ENCODE measurements at regions not wholly inside any gene's neighbourhood (a gene's known extent, or its start where the extent isn't known, plus 50 kb on each side); places are given as distances from the start of the nearest gene placed in this dataset.

GRCh38 chr5:136620016-136620419 is 254.7 kb upstream of the TRPC7 start:
- no peaks in the 10 kb centered on the region for H3K27me3 ChIP-seq
- no peak for TF ChIP-seq CTCF (IDR thresholded peaks at IDR 0.05)
- no peak for DNase-seq (ENCODE audit: low spot score)
- no peaks in the 10 kb centered on the region for H3K9me3 ChIP-seq
- H3K4me1 ChIP-seq, result no peaks in the 10 kb centered on the region
- H3K4me3 ChIP-seq, result no peak overlapping the region
- no peak overlapping the region for H3K27ac ChIP-seq
- H3K36me3 ChIP-seq, result no peaks in the 10 kb centered on the region

GRCh38 chr5:136619556-136619955 is 254.2 kb upstream of the TRPC7 start:
- Histone ChIP-seq H3K36me3 (no peaks in the 10 kb centered on the region), H3K4me3 (no peak overlapping the region)
- TF ChIP-seq CTCF (IDR thresholded peaks at IDR 0.05), result no peak

GRCh38 chr5:136615251-136616119 is 250.1 kb upstream of the TRPC7 start:
- Histone ChIP-seq H3K27ac (no peak overlapping the region), H3K4me3 (no peak overlapping the region)
- TF ChIP-seq CTCF (IDR thresholded peaks at IDR 0.05), result no peak

More at GRCh38 chr5:136619556-136619955, 254.2 kb upstream of the TRPC7 start:
- no peaks in the 10 kb centered on the region for H3K27me3 ChIP-seq
- H3K27ac ChIP-seq, result no peak overlapping the region
- no peaks in the 10 kb centered on the region for H3K9me3 ChIP-seq
- H3K4me1 ChIP-seq, result no peaks in the 10 kb centered on the region
- DNase-seq (ENCODE audit: low spot score), result no peak

GRCh38 chr5:136613230-136613629 is 247.9 kb upstream of the TRPC7 start:
- TF ChIP-seq CTCF (IDR thresholded peaks at IDR 0.05), result no peak
- Histone ChIP-seq H3K4me3 (no peak overlapping the region), H3K27ac (no peak overlapping the region), H3K27me3 (no peaks in the 10 kb centered on the region), H3K4me1 (no peaks in the 10 kb centered on the region), H3K36me3 (no peaks in the 10 kb centered on the region), H3K9me3 (peaks cover 0 to 9% of the 10 kb centered on the region in 2 donors)
- no peak for DNase-seq (ENCODE audit: low spot score)

More at GRCh38 chr5:136615251-136616119, 250.1 kb upstream of the TRPC7 start:
- Histone ChIP-seq H3K9me3 (peaks cover 0 to 5% of the 10 kb centered on the region in 2 donors), H3K27me3 (no peaks in the 10 kb centered on the region), H3K36me3 (no peaks in the 10 kb centered on the region), H3K4me1 (no peaks in the 10 kb centered on the region)
- no peak for DNase-seq (ENCODE audit: low spot score)

- no peaks in the 10 kb centered on the region for H3K4me1 ChIP-seq
- H3K27ac ChIP-seq, result no peak overlapping the region
- H3K4me3 ChIP-seq, result no peak overlapping the region
- H3K36me3 ChIP-seq, result no peaks in the 10 kb centered on the region
- DNase-seq (ENCODE audit: low spot score), result no peak
- peaks cover 0 to 22% of the 10 kb centered on the region in 2 donors for H3K9me3 ChIP-seq
- H3K27me3 ChIP-seq, result no peaks in the 10 kb centered on the region
- no peak for TF ChIP-seq CTCF (IDR thresholded peaks at IDR 0.05)
Measured at GRCh38 chr5:136605638-136606037, 240.3 kb upstream of the TRPC7 start.

Measured in right atrium auricular region (tissue), 2 donors.